GM18867 (cell line): ENCODE measurements at regions not wholly inside any gene's neighbourhood (a gene's known extent, or its start where the extent isn't known, plus 50 kb on each side); places are given as distances from the start of the nearest gene placed in this dataset.
"Not testable (repeated sequence)": the region's sequence is repeated elsewhere in the genome, so short reads cannot be mapped to it uniquely, and the experiment has no call there.

Experiments
- ATAC-seq: cut with Tn5 transposase; IDR thresholded peaks from one replicate; pipeline ENCODE4 v1.9.1; 2021; ENCODE audit warnings: mild to moderate bottlenecking, moderate library complexity; ENCODE audit not compliant: unreplicated experiment

DNA sequence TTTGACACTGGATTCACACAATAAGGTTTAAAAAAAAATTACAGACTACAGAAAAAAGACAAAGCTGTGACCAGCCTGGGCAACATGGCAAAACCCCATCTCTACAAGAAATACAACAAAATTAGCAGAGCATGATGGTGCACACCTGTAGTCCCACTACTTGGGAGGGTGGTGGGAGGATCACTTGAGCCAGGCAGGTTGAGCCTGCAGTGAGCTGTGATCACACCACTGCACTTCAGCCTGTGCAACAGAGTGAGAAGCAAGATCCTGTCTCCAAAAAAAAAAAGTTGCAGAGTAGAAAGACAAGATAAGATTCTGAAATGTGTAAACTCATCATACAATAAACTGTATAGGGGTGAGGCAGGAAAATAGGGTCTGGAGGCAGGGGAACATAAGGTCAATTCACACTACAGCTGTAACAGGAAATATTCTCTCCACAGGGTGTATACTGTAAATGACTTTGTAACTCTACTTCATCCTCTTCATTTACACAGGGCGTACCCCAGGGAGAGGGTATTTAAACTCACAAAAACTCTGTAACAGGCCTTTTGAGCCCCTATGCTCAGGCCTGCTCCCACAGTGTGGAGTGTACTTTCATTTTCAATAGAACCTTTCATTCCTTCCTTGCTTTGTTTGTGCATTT is 112.6 kb upstream of the MAPK10 start:
- no peak for ATAC-seq

DNA sequence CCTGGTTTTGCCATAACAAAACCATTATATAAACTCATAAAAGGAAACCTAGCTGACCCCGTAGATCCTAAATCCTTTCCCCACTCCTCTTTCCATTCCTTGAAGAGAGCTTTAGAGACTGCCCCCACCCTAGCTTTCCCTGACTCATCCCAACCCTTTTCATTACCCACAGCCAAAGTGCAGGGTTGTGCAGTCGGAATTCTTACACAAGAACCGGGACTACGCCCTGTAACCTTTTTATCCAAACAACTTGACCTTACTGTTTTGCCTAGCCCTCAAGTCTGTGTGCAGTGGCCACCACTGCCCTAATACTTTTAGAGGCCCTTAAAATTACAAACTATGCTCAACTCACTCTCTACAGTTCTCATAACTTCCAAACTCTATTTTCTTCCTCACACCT is 116.0 kb upstream of the PTPN13 start:
- ATAC-seq = not testable (repeated sequence)

GRCh38 chr4:86481440-86481839 is 112.7 kb upstream of the PTPN13 start:
- no peak for ATAC-seq

DNA sequence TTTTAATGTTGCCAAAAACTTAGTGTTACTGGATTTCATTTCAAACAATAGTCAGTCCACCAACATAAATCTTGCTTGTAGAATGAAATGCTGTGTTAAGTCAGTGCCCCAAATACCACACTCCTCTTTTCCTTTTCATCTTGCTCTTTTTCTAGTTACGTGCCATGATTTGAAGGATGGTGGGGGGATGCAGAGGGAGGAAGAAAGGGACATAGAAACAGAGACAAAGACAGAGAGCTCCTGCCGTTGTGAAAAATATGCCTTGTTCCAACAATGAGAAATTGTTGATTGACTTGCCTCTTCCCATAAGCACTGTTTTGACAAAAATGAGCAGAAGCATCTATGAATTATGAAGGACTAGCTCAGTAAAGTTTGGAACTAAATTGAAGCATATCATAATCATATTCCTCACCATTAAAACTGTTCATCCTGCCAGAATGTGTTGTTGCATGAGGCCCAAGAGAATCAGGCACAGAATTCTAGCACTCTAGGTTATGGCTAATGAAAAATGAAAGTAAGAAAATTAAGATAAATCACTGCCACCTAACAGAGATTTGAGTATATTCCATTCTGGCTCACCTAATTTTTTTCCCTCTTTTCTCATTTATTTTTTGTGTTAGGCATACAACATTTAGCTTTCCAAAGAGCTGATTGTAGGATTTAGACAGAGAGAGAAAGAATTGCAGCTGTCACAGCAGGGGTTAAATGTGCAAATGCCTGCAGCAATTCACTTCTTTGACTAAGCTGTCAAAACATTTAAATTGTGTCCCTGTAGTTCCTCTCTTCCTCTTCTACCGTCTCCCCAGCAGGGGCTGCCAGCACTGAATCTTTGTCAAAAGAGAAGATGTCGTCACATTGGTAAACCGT is 111.6 kb upstream of the PTPN13 start:
- no peak for ATAC-seq

DNA sequence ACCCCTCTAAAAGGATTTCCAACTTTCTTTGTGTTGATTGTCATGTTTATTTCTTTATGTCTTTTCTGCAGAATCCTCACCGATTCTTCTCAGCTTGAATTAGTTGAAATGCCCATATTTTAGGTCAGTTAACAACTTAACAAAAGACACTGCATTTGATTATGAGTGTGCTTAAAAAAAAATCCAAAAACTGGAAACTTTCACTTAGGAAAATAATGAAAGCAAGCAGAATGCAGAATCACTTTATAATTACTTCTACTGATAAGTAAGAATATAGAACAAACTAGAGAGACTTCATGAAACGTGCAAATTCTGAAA is 111.0 kb upstream of the PTPN13 start:
- no peak for ATAC-seq

- ATAC-seq = no peak
These were observed 110.3 kb upstream of the PTPN13 start for GRCh38 chr4:86483773-86484172.

- no peak for ATAC-seq
These were observed 109.9 kb upstream of the PTPN13 start for GRCh38 chr4:86484241-86484640.

DNA sequence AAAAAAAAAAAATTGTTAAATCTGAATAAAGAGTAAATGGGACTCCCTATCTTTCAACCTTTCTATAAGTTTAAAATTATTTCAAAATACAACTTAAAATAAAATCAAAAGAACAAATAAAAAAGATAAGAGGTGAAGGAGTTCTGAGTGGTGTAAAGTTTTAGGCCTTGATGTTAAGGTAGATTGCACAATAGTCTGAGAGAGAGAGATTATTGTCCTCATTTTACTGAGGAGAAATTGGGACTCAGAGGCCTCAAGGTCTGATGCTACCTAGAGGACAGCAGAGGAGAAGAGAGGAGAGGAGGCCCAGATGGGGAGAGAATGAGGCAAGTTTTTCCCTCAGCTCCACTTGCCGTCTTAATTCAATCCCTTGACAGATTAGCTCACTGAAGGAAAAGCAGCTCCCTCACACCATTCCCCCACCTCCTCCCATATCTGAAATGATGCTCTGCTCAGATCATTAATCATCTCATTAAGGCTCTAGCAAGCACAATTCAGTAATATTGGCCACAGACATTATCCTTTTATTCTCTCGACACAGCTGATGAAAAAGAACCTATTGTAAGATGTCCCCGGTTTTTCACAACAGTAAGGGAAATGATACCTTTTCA is 106.3 kb upstream of the PTPN13 start:
- ATAC-seq = no peak

- no peak for ATAC-seq
These were observed 100.7 kb upstream of the PTPN13 start for GRCh38 chr4:86493460-86493859.

GRCh38 chr4:86496094-86497080 is 97.7 kb upstream of the PTPN13 start:
- ATAC-seq = no peak

- no peak for ATAC-seq
These were observed 97.0 kb upstream of the PTPN13 start for GRCh38 chr4:86497131-86497530.

DNA sequence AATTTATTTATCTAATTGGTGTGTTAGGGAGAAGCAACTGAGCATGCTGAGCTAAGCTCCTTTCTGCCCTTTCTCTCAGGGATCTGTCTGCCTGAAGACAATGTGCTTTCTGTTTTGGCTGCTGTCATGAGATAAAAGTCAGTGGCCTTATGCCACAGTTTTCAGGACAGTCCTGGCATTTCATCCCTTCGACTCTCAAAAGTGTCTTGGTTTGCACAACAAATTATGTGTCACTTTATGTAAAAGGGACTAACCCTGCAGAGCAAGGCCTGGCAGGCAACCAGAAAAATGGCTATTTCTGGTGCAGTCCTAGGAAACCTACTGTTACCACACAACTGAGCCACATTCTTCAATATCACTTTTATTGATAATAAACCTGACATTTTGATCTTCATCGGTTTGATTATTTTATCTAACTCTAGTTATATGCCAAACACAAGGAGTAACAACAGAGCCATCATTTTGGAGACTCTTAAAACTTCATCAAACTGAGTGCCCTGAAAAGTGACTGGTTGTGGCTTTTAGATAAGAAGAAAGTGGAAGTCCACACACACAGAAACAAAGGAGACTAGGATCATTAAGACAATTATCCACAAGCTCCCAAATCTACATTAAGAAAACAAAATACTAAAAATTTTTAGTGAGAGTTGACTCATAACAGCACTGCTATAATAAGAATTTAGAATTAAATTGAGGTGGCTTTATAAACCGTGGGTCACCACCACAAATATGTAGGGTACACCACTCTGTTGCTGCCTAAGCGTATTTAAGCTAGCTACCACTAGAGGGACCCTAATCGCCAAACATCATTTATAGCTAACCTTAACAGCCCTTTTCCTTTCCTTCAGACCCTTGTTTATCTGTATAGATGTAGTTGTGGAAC is 95.9 kb upstream of the PTPN13 start:
- peak; percentile 89 for ATAC-seq

DNA sequence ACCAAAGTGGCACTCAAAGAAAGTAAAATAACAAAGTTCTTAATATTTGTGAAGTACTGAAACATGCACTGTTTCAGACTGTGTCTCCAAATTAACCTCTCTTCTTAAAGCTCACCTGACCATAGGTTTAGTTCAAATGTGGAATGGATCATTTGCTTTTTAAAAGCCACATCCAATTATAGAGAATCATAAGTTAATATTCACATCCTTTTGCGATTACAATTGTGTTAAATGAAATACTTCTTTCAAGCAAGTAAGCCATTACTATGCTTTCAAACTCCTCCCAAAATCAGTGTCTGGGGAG is 95.3 kb upstream of the PTPN13 start:
- no peak for ATAC-seq

- ATAC-seq = no peak
These were observed 93.6 kb upstream of the PTPN13 start for GRCh38 chr4:86500527-86500926.

DNA sequence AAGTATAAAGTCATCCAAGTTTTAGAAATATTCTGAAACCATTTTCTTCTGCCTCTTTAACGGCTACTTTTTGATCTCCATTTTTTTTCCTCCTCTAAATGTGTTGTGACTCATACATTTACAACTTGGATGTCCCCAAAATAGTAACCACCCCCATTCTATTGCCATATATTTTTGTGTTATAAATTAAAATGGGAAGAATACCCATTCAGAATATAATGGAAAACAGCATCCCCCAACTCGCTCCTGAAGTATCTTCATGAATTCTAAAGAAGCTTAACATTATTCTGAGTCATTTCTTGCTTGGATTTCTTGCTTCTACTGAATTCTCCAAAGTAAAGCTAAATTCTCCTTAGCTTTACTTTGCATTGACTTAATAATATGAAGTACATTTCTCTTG is 92.0 kb upstream of the PTPN13 start:
- no peak for ATAC-seq

GRCh38 chr4:86506591-86506990 is 87.5 kb upstream of the PTPN13 start:
- no peak for ATAC-seq

GRCh38 chr4:86508436-86508835 is 85.7 kb upstream of the PTPN13 start:
- ATAC-seq = peak; percentile 48

DNA sequence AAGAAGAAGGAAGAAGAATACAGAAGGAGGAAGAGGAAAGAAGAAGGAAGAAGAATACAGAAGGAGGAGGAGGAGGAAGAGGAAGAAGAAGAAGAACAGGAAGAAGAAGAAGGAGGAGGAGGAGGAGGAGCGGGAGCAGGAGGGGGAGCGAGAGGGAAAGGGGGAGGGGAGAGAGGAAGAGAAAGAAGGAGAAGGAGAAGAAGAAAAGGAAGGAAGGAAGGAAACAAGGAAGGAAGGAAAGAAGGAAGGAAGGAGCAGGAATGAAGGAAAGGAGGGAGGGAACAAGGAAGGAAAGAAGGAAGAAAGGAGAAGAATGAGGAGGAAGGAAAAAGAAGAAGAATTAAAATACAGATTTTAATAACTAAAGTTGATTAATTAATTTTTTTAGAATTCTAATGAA is 82.5 kb upstream of the PTPN13 start:
- no peak for ATAC-seq

DNA sequence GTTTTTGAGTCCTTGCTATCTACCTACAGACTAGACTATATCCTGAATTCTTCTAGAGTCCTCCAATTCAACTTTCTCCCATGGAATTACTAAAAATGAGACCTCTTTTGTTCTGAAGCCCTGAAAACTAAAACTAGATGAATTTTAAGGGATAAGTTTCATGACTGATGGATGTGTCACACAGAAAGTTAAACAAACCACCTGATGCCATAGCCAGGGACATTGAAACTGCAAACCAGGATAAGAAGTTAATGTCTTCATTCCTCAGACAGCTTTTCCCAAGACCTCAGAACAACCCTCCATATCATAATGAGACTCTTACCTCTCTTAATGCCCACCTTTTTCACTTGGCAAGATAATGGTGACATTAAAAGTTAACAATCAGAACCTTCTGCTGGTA is 81.5 kb upstream of the PTPN13 start:
- ATAC-seq = no peak

DNA sequence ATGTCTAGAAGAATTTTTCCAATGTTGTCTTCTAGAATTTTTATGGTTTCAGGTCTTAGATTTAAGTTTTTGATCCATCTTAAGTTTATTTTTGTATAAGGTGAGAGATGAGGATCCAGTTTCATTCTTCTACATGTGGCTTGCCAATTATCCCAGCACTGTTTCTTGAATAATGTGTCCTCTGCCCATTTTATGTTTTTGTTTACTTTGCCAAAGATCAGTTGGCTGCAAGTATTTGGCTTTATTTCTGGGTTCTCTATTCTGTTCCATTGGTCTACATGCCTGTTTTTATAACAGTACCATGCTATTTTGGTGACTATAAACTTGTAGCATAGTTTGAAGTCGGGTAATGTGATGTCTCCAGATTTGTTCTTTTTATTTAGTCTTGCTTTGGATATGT is 78.2 kb upstream of the PTPN13 start:
- ATAC-seq = not testable (repeated sequence)
